Keratinocyte (primary cell): ENCODE measurements at regions not wholly inside any gene's neighbourhood (a gene's known extent, or its start where the extent isn't known, plus 50 kb on each side); places are given as distances from the start of the nearest gene placed in this dataset.
"Not testable (repeated sequence)": the region's sequence is repeated elsewhere in the genome, so short reads cannot be mapped to it uniquely, and the experiment has no call there.

ENCODE experiments used
- DNase-seq: peaks from one replicate; pipeline ENCODE4 v3.0.0-alpha.2; 2011; ENCODE audit warnings: low read depth, missing footprints, low spot score
- FAIRE-seq: peaks from 2 replicates; lab custom pipeline; 2011; peaks lifted over from hg19 to GRCh38; lab: Jason Lieb, UNC
- H2AFZ ChIP-seq: 2 replicates; pipeline ENCODE4 v1.6.0; 2012; ENCODE audit warnings: low read length, control low read depth, inconsistent platforms; ENCODE audit not compliant: control insufficient read depth
- H3K27ac ChIP-seq: 2 replicates; pipeline ENCODE4 v1.5.1; 2011; ENCODE audit warnings: low read length; ENCODE audit not compliant: control insufficient read depth, insufficient read depth
- H3K27me3 ChIP-seq: 3 replicates; pipeline ENCODE4 v1.6.0; 2011; ENCODE audit warnings: low read length; ENCODE audit not compliant: control insufficient read depth, insufficient read depth; ENCODE audit errors: extremely low read depth
- H3K36me3 ChIP-seq, 2 experiments: 2 replicates in 1 of 2; 3 replicates in 1 of 2; pipeline ENCODE4 v1.5.1; 2011; ENCODE audit warnings: low read length in 2 of 2, mild to moderate bottlenecking in 1 of 2; ENCODE audit not compliant: control insufficient read depth in 2 of 2, insufficient read depth in 2 of 2; ENCODE audit errors: extremely low read depth in 1 of 2
- H3K4me1 ChIP-seq: 3 replicates; pipeline ENCODE4 v1.5.1; 2011; ENCODE audit warnings: low read length; ENCODE audit not compliant: control insufficient read depth, insufficient read depth; ENCODE audit errors: extremely low read depth
- H3K4me2 ChIP-seq: 3 replicates; pipeline ENCODE4 v1.6.0; 2011; ENCODE audit warnings: low read depth, low read length; ENCODE audit not compliant: control insufficient read depth, insufficient read depth; ENCODE audit errors: extremely low read depth
- H3K4me3 ChIP-seq, 3 experiments: fragments of 200-600 bp in 1 of 3; sonication (generic) in 1 of 3; 2 replicates in 2 of 3; 3 replicates in 1 of 3; pipeline ENCODE4 v1.5.1; 2011 to 2016; ENCODE audit warnings: low read length in 3 of 3, mild to moderate bottlenecking in 3 of 3, control low read depth in 2 of 3, inconsistent platforms in 1 of 3, low read depth in 1 of 3, mixed read lengths in 1 of 3, mixed run types in 1 of 3, moderate library complexity in 1 of 3; ENCODE audit not compliant: control insufficient read depth in 2 of 3, insufficient read depth in 2 of 3; ENCODE audit errors: extremely low read depth in 1 of 3
- H3K79me2 ChIP-seq: 2 replicates; pipeline ENCODE4 v1.6.0; 2012; ENCODE audit warnings: low read length; ENCODE audit not compliant: control insufficient read depth, insufficient read depth
- H3K9ac ChIP-seq: 3 replicates; pipeline ENCODE4 v1.6.0; 2011; ENCODE audit warnings: low read length; ENCODE audit not compliant: control insufficient read depth, insufficient read depth; ENCODE audit errors: extremely low read depth
- H3K9me1 ChIP-seq: 3 replicates; pipeline ENCODE4 v1.6.0; 2011; ENCODE audit warnings: low read length; ENCODE audit not compliant: control insufficient read depth, insufficient read depth; ENCODE audit errors: extremely low read depth
- H3K9me3 ChIP-seq: 2 replicates; pipeline ENCODE4 v1.5.1; 2012; ENCODE audit warnings: low read depth, low read length; ENCODE audit not compliant: control insufficient read depth
- H4K20me1 ChIP-seq: 3 replicates; pipeline ENCODE4 v1.6.0; 2011; ENCODE audit warnings: low read length; ENCODE audit not compliant: control insufficient read depth, insufficient read depth; ENCODE audit errors: extremely low read depth
- EZH2 ChIP-seq: IDR thresholded peaks from one replicate; pipeline ENCODE4 v1.6.1; 2012; ENCODE audit warnings: inconsistent platforms, mild to moderate bottlenecking, low read length, moderate library complexity
- dilution Hi-C: fragments of 300-500 bp; cut with MboI; formaldehyde crosslinking; loops from one replicate; pipeline ENCODE4 v1.7.0; 2020; ENCODE audit warnings: low sequenced_read_pairs; ENCODE audit not compliant: extremely low pct_ligation_motif_present
- TF ChIP-seq, protein P1 (sequence below), 3 experiments: IDR thresholded peaks in 1 of 3; conservative IDR thresholded peaks in 1 of 3; optimal IDR thresholded peaks in 1 of 3; 2 replicates in 2 of 3; 3 replicates in 1 of 3; pipeline versions ENCODE3 to v1.5.1; 2011; ENCODE audit warnings: low read length in 3 of 3, mild to moderate bottlenecking in 3 of 3, moderate library complexity in 2 of 3, control low read depth in 1 of 3, inconsistent platforms in 1 of 3; ENCODE audit not compliant: insufficient read depth in 2 of 3; ENCODE audit errors: extremely low read depth in 1 of 3

DNA sequence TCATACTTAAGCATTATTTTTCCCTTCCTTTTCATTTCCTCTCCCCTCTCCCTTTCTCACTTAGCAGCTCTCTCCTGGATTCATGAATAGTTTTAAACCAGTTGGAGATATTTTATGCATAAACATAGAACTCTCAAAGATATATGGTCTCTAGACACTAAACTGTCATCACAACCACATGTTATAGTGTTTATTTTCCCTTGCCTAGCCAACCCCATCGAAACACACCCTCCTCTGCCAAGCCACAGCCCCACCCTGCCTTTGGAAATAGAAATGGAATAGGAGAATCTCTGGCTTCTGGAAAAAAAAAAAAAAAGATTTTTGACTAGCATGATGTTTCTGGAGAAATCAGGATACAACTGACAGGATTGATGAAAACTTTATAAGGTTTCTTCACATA lies 64.8 kb upstream of the RBPJ start:
- H3K9ac ChIP-seq, result no peak overlapping the region
- FAIRE-seq (no peak), DNase-seq (no peak)
- no peak overlapping the region for H3K27ac ChIP-seq
- no peaks in the 10 kb centered on the region for H3K79me2 ChIP-seq
- H3K9me3 ChIP-seq, result no peaks in the 10 kb centered on the region
- no peaks in the 10 kb centered on the region for H3K9me1 ChIP-seq
- H3K4me2 ChIP-seq, result no peak overlapping the region
- H3K27me3 ChIP-seq, result no peaks in the 10 kb centered on the region
- H3K4me1 ChIP-seq, result no peaks in the 10 kb centered on the region
- no peak for TF ChIP-seq EZH2
- TF ChIP-seq, protein P1, sequence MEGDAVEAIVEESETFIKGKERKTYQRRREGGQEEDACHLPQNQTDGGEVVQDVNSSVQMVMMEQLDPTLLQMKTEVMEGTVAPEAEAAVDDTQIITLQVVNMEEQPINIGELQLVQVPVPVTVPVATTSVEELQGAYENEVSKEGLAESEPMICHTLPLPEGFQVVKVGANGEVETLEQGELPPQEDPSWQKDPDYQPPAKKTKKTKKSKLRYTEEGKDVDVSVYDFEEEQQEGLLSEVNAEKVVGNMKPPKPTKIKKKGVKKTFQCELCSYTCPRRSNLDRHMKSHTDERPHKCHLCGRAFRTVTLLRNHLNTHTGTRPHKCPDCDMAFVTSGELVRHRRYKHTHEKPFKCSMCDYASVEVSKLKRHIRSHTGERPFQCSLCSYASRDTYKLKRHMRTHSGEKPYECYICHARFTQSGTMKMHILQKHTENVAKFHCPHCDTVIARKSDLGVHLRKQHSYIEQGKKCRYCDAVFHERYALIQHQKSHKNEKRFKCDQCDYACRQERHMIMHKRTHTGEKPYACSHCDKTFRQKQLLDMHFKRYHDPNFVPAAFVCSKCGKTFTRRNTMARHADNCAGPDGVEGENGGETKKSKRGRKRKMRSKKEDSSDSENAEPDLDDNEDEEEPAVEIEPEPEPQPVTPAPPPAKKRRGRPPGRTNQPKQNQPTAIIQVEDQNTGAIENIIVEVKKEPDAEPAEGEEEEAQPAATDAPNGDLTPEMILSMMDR (optimal IDR thresholded peaks at IDR 0.05 in 1 of 3, IDR thresholded peaks at IDR 0.05 in 1 of 3, conservative IDR thresholded peaks at IDR 0.05 in 1 of 3; ENCODE audit: extremely low read depth in 1 of 3, insufficient read depth in 2 of 3, low read length in 3 of 3), result no peak
- no peaks in the 10 kb centered on the region for H3K36me3 ChIP-seq
- dilution Hi-C loops, result no loop called here
- no peak overlapping the region for H3K4me3 ChIP-seq
- no peak overlapping the region for H2AFZ ChIP-seq
- H4K20me1 ChIP-seq, result no peaks in the 10 kb centered on the region

DNA sequence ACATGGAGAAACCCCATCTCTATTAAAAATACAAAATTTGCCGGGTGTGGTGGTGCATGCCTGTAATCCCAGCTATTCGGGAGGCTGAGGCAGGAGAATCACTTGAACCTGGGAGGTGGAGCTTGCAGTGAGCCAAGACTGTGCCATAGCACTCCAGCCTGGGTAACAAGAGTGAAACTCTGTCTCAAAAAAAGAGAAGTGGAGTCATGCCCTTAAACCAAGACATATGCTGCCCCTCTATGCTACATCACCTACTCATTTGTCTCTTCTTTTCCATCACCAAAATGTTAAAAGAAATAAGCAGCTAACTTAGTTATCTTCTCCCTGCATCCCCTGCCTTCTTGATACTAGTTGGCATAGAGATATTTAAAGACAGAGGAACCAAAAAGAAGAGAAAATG lies 63.4 kb upstream of the RBPJ start:
- H3K27me3 ChIP-seq, DNase-seq, dilution Hi-C loops, H4K20me1 ChIP-seq, H3K9me1 ChIP-seq, H3K79me2 ChIP-seq, H3K36me3 ChIP-seq, H3K4me1 ChIP-seq, H2AFZ ChIP-seq, H3K4me2 ChIP-seq, FAIRE-seq, H3K4me3 ChIP-seq, H3K9me3 ChIP-seq, H3K27ac ChIP-seq, H3K9ac ChIP-seq: not testable (repeated sequence)

DNA sequence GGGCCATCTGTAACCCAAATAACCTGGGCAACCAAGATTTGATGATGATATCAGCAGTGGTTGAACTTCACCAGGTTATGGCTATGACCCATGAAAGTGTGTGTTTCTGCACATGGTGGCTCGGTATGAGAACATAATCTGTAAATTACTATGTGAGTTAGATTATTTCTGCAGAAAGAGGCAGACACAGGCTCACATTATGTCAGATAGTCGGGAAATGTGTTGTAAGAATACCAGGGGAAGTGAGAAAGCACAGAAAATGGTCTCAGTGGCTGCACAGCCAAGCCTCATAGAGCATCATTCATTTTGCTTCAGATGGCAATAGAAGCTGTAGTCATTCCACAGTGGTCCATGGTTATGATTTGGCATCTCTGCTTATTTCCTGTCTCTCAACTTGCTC lies 63.0 kb upstream of the RBPJ start:
- Histone ChIP-seq H3K9me3 (no peaks in the 10 kb centered on the region), H3K36me3 (no peaks in the 10 kb centered on the region), H3K79me2 (no peaks in the 10 kb centered on the region), H3K27me3 (no peaks in the 10 kb centered on the region), H3K9ac (no peak overlapping the region), H3K4me1 (no peaks in the 10 kb centered on the region), H3K4me3 (no peak overlapping the region), H3K4me2 (no peak overlapping the region), H2AFZ (no peak overlapping the region), H3K27ac (no peak overlapping the region), H3K9me1 (no peaks in the 10 kb centered on the region), H4K20me1 (no peaks in the 10 kb centered on the region)
- DNase-seq (no peak), FAIRE-seq (no peak)
- TF ChIP-seq EZH2, result no peak
- TF ChIP-seq, protein P1 (optimal IDR thresholded peaks at IDR 0.05 in 1 of 3, IDR thresholded peaks at IDR 0.05 in 1 of 3, conservative IDR thresholded peaks at IDR 0.05 in 1 of 3; ENCODE audit: extremely low read depth in 1 of 3, insufficient read depth in 2 of 3, low read length in 3 of 3), result no peak
- dilution Hi-C loops, result no loop called here
